Neural cell (in vitro differentiated cells): ENCODE measurements at regions not wholly inside any gene's neighbourhood (a gene's known extent, or its start where the extent isn't known, plus 50 kb on each side); places are given as distances from the start of the nearest gene placed in this dataset.

ENCODE experiments used
- H2AFZ ChIP-seq: fragments of 200-600, 300-800 bp; sonication (generic), shearing (Covaris generic); 2 replicates; pipeline ENCODE4 v1.6.0; 2014; ENCODE audit warnings: low read depth, mild to moderate bottlenecking, antibody characterized with exemption, low read length, moderate library complexity
- H3F3A ChIP-seq: fragments of 200-600 bp; shearing (Covaris generic); 2 replicates; pipeline ENCODE4 v1.6.1; 2016; ENCODE audit warnings: mild to moderate bottlenecking, moderate library complexity, mixed read lengths, antibody characterized with exemption, low read length; ENCODE audit not compliant: insufficient read depth, poor library complexity, severe bottlenecking
- H3K27ac ChIP-seq: fragments of 200-600, 300-800 bp; sonication (generic), shearing (Covaris generic); 2 replicates; pipeline ENCODE4 v1.5.1; 2014; ENCODE audit warnings: mild to moderate bottlenecking, low read length, moderate library complexity
- H3K27me3 ChIP-seq: fragments of 300-800, 200-600 bp; sonication (generic), shearing (Covaris generic); 2 replicates; pipeline ENCODE4 v1.6.0; 2014; ENCODE audit warnings: mild to moderate bottlenecking, low read depth, low read length, moderate library complexity; ENCODE audit not compliant: insufficient read depth
- H3K36me3 ChIP-seq: fragments of 300-800, 200-600 bp; sonication (generic), shearing (Covaris generic); 2 replicates; pipeline ENCODE4 v1.5.1; 2014; ENCODE audit warnings: mild to moderate bottlenecking, antibody characterized with exemption, low read length, moderate library complexity; ENCODE audit not compliant: insufficient read depth
- H3K4me2 ChIP-seq: fragments of 300-800, 200-600 bp; sonication (generic), shearing (Covaris generic); 2 replicates; pipeline ENCODE4 v1.6.0; 2014; ENCODE audit warnings: mild to moderate bottlenecking, low read length
- H3K4me3 ChIP-seq: fragments of 300-800, 200-600 bp; sonication (generic), shearing (Covaris generic); 2 replicates; pipeline ENCODE4 v1.5.1; 2014; ENCODE audit warnings: mild to moderate bottlenecking, low read length, moderate library complexity
- H3K79me2 ChIP-seq: fragments of 200-600 bp; shearing (Covaris generic); replicated peaks from 2 replicates; pipeline ENCODE4 v1.6.0; 2014; ENCODE audit warnings: mild to moderate bottlenecking, low read length, moderate library complexity; ENCODE audit not compliant: insufficient read depth
- H3K9ac ChIP-seq: fragments of 300-800, 200-600 bp; sonication (generic), shearing (Covaris generic); 2 replicates; pipeline ENCODE4 v1.6.1; 2016; ENCODE audit warnings: mild to moderate bottlenecking, low read length, mixed read lengths
- H3K9me2 ChIP-seq: fragments of 200-600 bp; shearing (Covaris generic); 2 replicates; pipeline ENCODE4 v1.6.1; 2016; ENCODE audit warnings: mild to moderate bottlenecking, low read length, mixed read lengths; ENCODE audit not compliant: insufficient read depth
- H3K9me3 ChIP-seq: fragments of 200-600, 300-800 bp; sonication (generic), shearing (Covaris generic); 2 replicates; pipeline ENCODE4 v1.6.1; 2016; ENCODE audit warnings: mild to moderate bottlenecking, mixed run types, low read length, moderate library complexity, mixed read lengths
- H4K20me1 ChIP-seq: fragments of 200-600 bp; shearing (Covaris generic); 2 replicates; pipeline ENCODE4 v1.6.1; 2016; ENCODE audit warnings: mild to moderate bottlenecking, mixed run types; ENCODE audit not compliant: insufficient read depth
- EP300 ChIP-seq: fragments of 450-650 bp; conservative IDR thresholded peaks from 2 replicates; pipeline ENCODE4 v1.6.1; 2014; ENCODE audit warnings: antibody characterized with exemption, mild to moderate bottlenecking, moderate library complexity; ENCODE audit not compliant: poor library complexity, severe bottlenecking
- EZH2 ChIP-seq: fragments of 200-600, 300-800 bp; shearing (Covaris generic), sonication (generic); IDR thresholded peaks from 2 replicates; pipeline ENCODE4 v1.6.1; 2014; ENCODE audit warnings: antibody characterized with exemption, low read length, borderline replicate concordance, mild to moderate bottlenecking; ENCODE audit not compliant: insufficient read depth, poor library complexity, severe bottlenecking
- MXI1 ChIP-seq: fragments of 450-650 bp; conservative IDR thresholded peaks from 2 replicates; pipeline ENCODE4 v1.6.1; 2014; ENCODE audit warnings: antibody characterized with exemption, mild to moderate bottlenecking; ENCODE audit not compliant: poor library complexity, severe bottlenecking
- POLR2AphosphoS5 ChIP-seq: IDR thresholded peaks from 2 replicates; pipeline ENCODE4 v1.6.1; 2012
- RAD21 ChIP-seq: fragments of 450-650 bp; conservative IDR thresholded peaks from 2 replicates; pipeline ENCODE4 v1.6.1; 2014; ENCODE audit warnings: antibody characterized with exemption, mild to moderate bottlenecking, moderate library complexity
- SMC3 ChIP-seq: fragments of 450-650 bp; conservative IDR thresholded peaks from 2 replicates; pipeline ENCODE4 v1.6.1; 2014; ENCODE audit warnings: antibody characterized with exemption, mild to moderate bottlenecking, moderate library complexity; ENCODE audit not compliant: poor library complexity
- TAF1 ChIP-seq: IDR thresholded peaks from 2 replicates; pipeline ENCODE4 v1.6.1; 2012; ENCODE audit warnings: low read depth
- TF ChIP-seq, protein P1 (sequence below): IDR thresholded peaks from 2 replicates; pipeline ENCODE4 v1.6.1; 2012; ENCODE audit warnings: borderline replicate concordance
- TF ChIP-seq, protein P2 (sequence below): fragments of 450-650 bp; IDR thresholded peaks from 2 replicates; pipeline ENCODE4 v1.5.1; 2014; ENCODE audit warnings: antibody characterized with exemption, mild to moderate bottlenecking, moderate library complexity; ENCODE audit not compliant: poor library complexity, severe bottlenecking

- Histone ChIP-seq H4K20me1 (no peaks in the 10 kb centered on the region), H3K9me3 (no peaks in the 10 kb centered on the region), H3K79me2 (peaks cover 4% of the 10 kb centered on the region), H3F3A (peaks cover 7% of the 10 kb centered on the region), H3K36me3 (no peaks in the 10 kb centered on the region), H2AFZ (no peak overlapping the region), H3K4me3 (no peak overlapping the region), H3K27me3 (no peaks in the 10 kb centered on the region), H3K27ac (no peak overlapping the region), H3K9ac (no peak overlapping the region), H3K9me2 (no peaks in the 10 kb centered on the region), H3K4me2 (no peak overlapping the region)
- no peak for TF ChIP-seq EP300
- no peak for TF ChIP-seq SMC3
- no peak for TF ChIP-seq EZH2
Observed at GRCh38 chr16:6057821-6058220, 960.2 kb upstream of the EEF2KMT start.

- Histone ChIP-seq H3K9ac (no peak overlapping the region), H3K4me2 (no peak overlapping the region), H3K9me3 (no peaks in the 10 kb centered on the region), H3K36me3 (no peaks in the 10 kb centered on the region), H3K79me2 (peaks cover 10% of the 10 kb centered on the region), H3F3A (no peaks in the 10 kb centered on the region), H3K27me3 (no peaks in the 10 kb centered on the region), H3K4me3 (no peak overlapping the region), H2AFZ (no peak overlapping the region), H3K27ac (no peak overlapping the region), H4K20me1 (no peaks in the 10 kb centered on the region), H3K9me2 (no peaks in the 10 kb centered on the region)
- TF ChIP-seq POLR2AphosphoS5 = no peak
- no peak for TF ChIP-seq EP300
- TF ChIP-seq TAF1 = no peak
- TF ChIP-seq, protein P1, sequence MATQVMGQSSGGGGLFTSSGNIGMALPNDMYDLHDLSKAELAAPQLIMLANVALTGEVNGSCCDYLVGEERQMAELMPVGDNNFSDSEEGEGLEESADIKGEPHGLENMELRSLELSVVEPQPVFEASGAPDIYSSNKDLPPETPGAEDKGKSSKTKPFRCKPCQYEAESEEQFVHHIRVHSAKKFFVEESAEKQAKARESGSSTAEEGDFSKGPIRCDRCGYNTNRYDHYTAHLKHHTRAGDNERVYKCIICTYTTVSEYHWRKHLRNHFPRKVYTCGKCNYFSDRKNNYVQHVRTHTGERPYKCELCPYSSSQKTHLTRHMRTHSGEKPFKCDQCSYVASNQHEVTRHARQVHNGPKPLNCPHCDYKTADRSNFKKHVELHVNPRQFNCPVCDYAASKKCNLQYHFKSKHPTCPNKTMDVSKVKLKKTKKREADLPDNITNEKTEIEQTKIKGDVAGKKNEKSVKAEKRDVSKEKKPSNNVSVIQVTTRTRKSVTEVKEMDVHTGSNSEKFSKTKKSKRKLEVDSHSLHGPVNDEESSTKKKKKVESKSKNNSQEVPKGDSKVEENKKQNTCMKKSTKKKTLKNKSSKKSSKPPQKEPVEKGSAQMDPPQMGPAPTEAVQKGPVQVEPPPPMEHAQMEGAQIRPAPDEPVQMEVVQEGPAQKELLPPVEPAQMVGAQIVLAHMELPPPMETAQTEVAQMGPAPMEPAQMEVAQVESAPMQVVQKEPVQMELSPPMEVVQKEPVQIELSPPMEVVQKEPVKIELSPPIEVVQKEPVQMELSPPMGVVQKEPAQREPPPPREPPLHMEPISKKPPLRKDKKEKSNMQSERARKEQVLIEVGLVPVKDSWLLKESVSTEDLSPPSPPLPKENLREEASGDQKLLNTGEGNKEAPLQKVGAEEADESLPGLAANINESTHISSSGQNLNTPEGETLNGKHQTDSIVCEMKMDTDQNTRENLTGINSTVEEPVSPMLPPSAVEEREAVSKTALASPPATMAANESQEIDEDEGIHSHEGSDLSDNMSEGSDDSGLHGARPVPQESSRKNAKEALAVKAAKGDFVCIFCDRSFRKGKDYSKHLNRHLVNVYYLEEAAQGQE = no peak
- TF ChIP-seq, protein P2, sequence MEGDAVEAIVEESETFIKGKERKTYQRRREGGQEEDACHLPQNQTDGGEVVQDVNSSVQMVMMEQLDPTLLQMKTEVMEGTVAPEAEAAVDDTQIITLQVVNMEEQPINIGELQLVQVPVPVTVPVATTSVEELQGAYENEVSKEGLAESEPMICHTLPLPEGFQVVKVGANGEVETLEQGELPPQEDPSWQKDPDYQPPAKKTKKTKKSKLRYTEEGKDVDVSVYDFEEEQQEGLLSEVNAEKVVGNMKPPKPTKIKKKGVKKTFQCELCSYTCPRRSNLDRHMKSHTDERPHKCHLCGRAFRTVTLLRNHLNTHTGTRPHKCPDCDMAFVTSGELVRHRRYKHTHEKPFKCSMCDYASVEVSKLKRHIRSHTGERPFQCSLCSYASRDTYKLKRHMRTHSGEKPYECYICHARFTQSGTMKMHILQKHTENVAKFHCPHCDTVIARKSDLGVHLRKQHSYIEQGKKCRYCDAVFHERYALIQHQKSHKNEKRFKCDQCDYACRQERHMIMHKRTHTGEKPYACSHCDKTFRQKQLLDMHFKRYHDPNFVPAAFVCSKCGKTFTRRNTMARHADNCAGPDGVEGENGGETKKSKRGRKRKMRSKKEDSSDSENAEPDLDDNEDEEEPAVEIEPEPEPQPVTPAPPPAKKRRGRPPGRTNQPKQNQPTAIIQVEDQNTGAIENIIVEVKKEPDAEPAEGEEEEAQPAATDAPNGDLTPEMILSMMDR = no peak
- TF ChIP-seq MXI1 = no peak
- no peak for TF ChIP-seq SMC3
- no peak for TF ChIP-seq RAD21
- no peak for TF ChIP-seq EZH2
Observed at GRCh38 chr16:6048017-6048416, 950.4 kb upstream of the EEF2KMT start.

- Histone ChIP-seq H4K20me1 (no peaks in the 10 kb centered on the region), H3K27me3 (no peaks in the 10 kb centered on the region), H3K27ac (no peak overlapping the region), H3K79me2 (peaks cover 13% of the 10 kb centered on the region), H3K4me2 (no peak overlapping the region), H3K36me3 (no peaks in the 10 kb centered on the region), H3K4me3 (no peak overlapping the region), H3F3A (no peaks in the 10 kb centered on the region), H3K9me3 (no peaks in the 10 kb centered on the region), H3K9ac (no peak overlapping the region), H2AFZ (no peak overlapping the region), H3K9me2 (no peaks in the 10 kb centered on the region)
- TF ChIP-seq EP300 = no peak
- no peak for TF ChIP-seq SMC3
- TF ChIP-seq, protein P2 = no peak
- no peak for TF ChIP-seq POLR2AphosphoS5
Observed at GRCh38 chr16:6047325-6047724, 949.7 kb upstream of the EEF2KMT start.
